SK-N-SH treated with all-trans-retinoic acid at 6 μM for 48 hours (cell line): ENCODE measurements at regions not wholly inside any gene's neighbourhood (a gene's known extent, or its start where the extent isn't known, plus 50 kb on each side); places are given as distances from the start of the nearest gene placed in this dataset.

Experiments
- ATAC-seq: fragments of 200-7000 bp; cut with Tn5 transposase; 3 replicates; pipeline ENCODE4 v1.9.1; 2020; ENCODE audit warnings: mild to moderate bottlenecking, moderate library complexity
- ARNTL ChIP-seq: fragments of 450-650 bp; formaldehyde crosslinking; IDR thresholded peaks from 2 replicates; pipeline ENCODE4 v1.5.0; 2020; ENCODE audit warnings: low read depth, mild to moderate bottlenecking, moderate library complexity, borderline replicate concordance
- BACH2 ChIP-seq: fragments of 250-450 bp; sonication (Bioruptor Pico); IDR thresholded peaks from 2 replicates; pipeline ENCODE4 v1.9.0; 2021; ENCODE audit warnings: mild to moderate bottlenecking, borderline replicate concordance
- CSDC2 ChIP-seq: fragments of 250-450 bp; sonication (Bioruptor Pico); IDR thresholded peaks from 2 replicates; pipeline ENCODE4 v1.5.0; 2020; ENCODE audit warnings: mild to moderate bottlenecking, moderate library complexity
- ESRRG ChIP-seq: fragments of 250-450 bp; sonication (Bioruptor Pico); IDR thresholded peaks from 2 replicates; pipeline ENCODE4 v1.6.1; 2021; ENCODE audit warnings: mild to moderate bottlenecking
- GLIS3 ChIP-seq: fragments of 250-450 bp; sonication (Bioruptor Pico); IDR thresholded peaks from 2 replicates; pipeline ENCODE4 v1.5.0; 2020; ENCODE audit warnings: mild to moderate bottlenecking, moderate library complexity
- ISL1 ChIP-seq: fragments of 250-450 bp; sonication (Bioruptor Pico); IDR thresholded peaks from 2 replicates; pipeline ENCODE4 v2.1.2; 2022; ENCODE audit warnings: mild to moderate bottlenecking, moderate library complexity
- OSR1 ChIP-seq: fragments of 250-450 bp; sonication (Bioruptor Pico); IDR thresholded peaks from 2 replicates; pipeline ENCODE4 v1.8.0; 2022; ENCODE audit warnings: moderate library complexity, mild to moderate bottlenecking, inconsistent platforms
- PPARA ChIP-seq: fragments of 250-450 bp; sonication (Bioruptor Pico); IDR thresholded peaks from 2 replicates; pipeline ENCODE4 v1.5.0; 2020; ENCODE audit warnings: mild to moderate bottlenecking, borderline replicate concordance
- SNAI2 ChIP-seq: fragments of 250-450 bp; sonication (Bioruptor Pico); IDR thresholded peaks from 2 replicates; pipeline ENCODE4 v1.5.0; 2020; ENCODE audit warnings: mild to moderate bottlenecking, moderate library complexity
- TOX ChIP-seq: fragments of 250-450 bp; sonication (Bioruptor Pico); IDR thresholded peaks from 2 replicates; pipeline ENCODE4 v1.8.0; 2021; ENCODE audit warnings: mild to moderate bottlenecking, moderate library complexity, borderline replicate concordance
- ZFP3 ChIP-seq: fragments of 250-450 bp; sonication (Bioruptor Pico); IDR thresholded peaks from 2 replicates; pipeline ENCODE4 v1.5.0; 2020; ENCODE audit warnings: mild to moderate bottlenecking, moderate library complexity
- ZFP30 ChIP-seq: fragments of 450-650 bp; formaldehyde crosslinking; IDR thresholded peaks from 2 replicates; pipeline ENCODE4 v1.5.0; 2022; ENCODE audit warnings: mild to moderate bottlenecking, moderate library complexity
- ZNF70 ChIP-seq: fragments of 450-650 bp; formaldehyde crosslinking; IDR thresholded peaks from 2 replicates; pipeline ENCODE4 v1.5.0; 2020; ENCODE audit warnings: mild to moderate bottlenecking, moderate library complexity
- TF ChIP-seq, protein P1 (sequence below): fragments of 250-450 bp; sonication (Bioruptor Pico); IDR thresholded peaks from 2 replicates; pipeline ENCODE4 v1.8.0; 2020; ENCODE audit warnings: mild to moderate bottlenecking, moderate library complexity, borderline replicate concordance
- TF ChIP-seq, protein P2 (sequence below): fragments of 250-450 bp; sonication (Bioruptor Pico); IDR thresholded peaks from 2 replicates; pipeline ENCODE4 v1.5.0; 2020; ENCODE audit warnings: mild to moderate bottlenecking, moderate library complexity
- TF ChIP-seq, protein P3 (sequence below): fragments of 250-450 bp; sonication (Bioruptor Pico); IDR thresholded peaks from 2 replicates; pipeline ENCODE4 v1.5.1; 2020; ENCODE audit warnings: low read depth, mild to moderate bottlenecking, moderate library complexity
- TF ChIP-seq, protein P4 (sequence below): fragments of 250-450 bp; sonication (Bioruptor Pico); IDR thresholded peaks from 2 replicates; pipeline ENCODE4 v1.8.0; 2021; ENCODE audit warnings: low read depth, mild to moderate bottlenecking, moderate library complexity, borderline replicate concordance
- TF ChIP-seq, protein P5 (sequence below): fragments of 250-450 bp; sonication (Bioruptor Pico); IDR thresholded peaks from 2 replicates; pipeline ENCODE4 v1.5.1; 2021; ENCODE audit warnings: mild to moderate bottlenecking, moderate library complexity

DNA sequence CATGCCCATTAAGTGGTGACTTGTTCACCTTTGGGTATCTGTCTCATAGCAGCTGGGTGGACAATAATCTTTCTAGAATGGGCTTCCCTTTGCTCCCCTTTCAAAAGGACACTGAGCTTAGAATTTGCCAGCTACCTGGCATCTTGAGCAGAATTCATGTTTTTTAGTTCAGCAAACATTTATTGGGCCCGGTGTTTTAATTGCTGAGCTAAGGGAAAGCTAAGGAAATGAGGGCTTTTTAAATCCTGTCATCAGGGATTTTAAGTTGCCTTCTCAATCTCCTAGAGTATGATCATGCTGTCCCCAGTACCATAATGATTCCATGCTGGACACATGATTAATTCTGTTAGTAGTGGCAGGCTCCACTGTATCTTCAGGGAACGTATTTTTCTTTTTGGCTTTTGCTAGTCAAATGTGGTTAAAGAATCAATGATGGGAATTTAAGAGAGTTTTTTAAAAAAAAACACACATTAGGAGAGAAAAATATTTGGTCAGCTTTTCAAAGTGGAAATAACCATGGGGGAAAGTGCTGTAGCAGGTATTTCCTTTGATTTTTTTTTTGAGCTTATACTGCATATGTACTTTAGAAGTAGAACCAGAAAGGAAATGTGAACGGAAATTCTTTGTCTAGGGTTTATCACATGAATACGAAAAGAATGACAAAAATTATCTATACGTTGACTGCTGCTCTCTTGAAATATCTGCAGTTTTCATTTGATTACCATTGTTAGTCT lies 208.9 kb downstream of the CLCN4 start (continued):
- TF ChIP-seq, protein P1, sequence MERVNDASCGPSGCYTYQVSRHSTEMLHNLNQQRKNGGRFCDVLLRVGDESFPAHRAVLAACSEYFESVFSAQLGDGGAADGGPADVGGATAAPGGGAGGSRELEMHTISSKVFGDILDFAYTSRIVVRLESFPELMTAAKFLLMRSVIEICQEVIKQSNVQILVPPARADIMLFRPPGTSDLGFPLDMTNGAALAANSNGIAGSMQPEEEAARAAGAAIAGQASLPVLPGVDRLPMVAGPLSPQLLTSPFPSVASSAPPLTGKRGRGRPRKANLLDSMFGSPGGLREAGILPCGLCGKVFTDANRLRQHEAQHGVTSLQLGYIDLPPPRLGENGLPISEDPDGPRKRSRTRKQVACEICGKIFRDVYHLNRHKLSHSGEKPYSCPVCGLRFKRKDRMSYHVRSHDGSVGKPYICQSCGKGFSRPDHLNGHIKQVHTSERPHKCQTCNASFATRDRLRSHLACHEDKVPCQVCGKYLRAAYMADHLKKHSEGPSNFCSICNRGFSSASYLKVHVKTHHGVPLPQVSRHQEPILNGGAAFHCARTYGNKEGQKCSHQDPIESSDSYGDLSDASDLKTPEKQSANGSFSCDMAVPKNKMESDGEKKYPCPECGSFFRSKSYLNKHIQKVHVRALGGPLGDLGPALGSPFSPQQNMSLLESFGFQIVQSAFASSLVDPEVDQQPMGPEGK (CRISPR knock-in tag) = no peak
- TF ChIP-seq ZNF70 (CRISPR knock-in tag) = no peak
- TF ChIP-seq ISL1 (CRISPR knock-in tag) = no peak
- no peak for TF ChIP-seq TOX (CRISPR knock-in tag)
- no peak for TF ChIP-seq PPARA
- TF ChIP-seq GLIS3 = no peak
- no peak for TF ChIP-seq ZFP30 (CRISPR knock-in tag)

DNA sequence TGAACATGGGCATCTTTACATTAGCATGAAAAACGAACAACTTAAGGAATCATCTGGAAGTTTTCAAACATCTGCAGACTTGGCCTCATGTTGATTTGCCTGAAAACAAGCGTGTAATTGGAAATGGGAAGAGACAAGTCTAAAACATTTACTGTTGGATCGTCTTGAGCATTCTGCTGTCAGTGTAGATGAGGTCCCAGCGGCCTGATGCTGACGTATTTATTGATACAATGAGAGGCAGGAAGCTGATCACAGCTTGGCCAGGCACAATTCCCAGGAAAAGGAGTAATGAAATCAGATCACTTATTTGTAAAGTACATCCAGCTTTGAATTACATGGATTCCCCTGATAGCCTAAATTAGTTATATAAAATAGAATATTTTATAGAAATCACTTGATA lies 210.6 kb downstream of the CLCN4 start:
- no peak for TF ChIP-seq TOX (CRISPR knock-in tag)
- TF ChIP-seq ESRRG (CRISPR knock-in tag) = no peak
- no peak for TF ChIP-seq PPARA
- no peak for TF ChIP-seq ZFP3
- ATAC-seq = no peak

DNA sequence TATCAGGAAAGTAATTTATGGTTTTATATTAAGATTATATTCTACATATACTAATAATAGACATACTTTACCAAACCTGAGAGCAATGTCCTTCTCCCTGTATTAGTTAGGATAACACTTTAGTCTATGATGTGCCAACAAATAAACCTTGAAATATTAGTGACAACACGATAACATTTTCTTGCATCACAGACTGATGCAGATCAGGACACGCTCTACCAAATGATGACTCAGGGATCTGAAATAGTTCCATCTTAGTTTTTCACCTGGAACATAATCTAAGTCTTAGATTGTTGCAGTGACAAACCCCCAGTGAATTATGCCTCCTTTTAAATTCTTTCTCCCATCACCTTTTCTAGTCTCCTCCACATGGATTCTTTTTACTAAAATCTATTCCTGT lies 214.2 kb downstream of the CLCN4 start:
- no peak for ATAC-seq
- TF ChIP-seq SNAI2 (CRISPR knock-in tag) (no peak), TOX (CRISPR knock-in tag) (no peak), OSR1 (CRISPR knock-in tag) (no peak), ZNF70 (CRISPR knock-in tag) (no peak), ESRRG (CRISPR knock-in tag) (no peak), ZFP30 (CRISPR knock-in tag) (no peak), CSDC2 (CRISPR knock-in tag) (no peak), ZFP3 (no peak), ARNTL (CRISPR knock-in tag) (no peak), BACH2 (CRISPR knock-in tag) (no peak)
- TF ChIP-seq, protein P2, sequence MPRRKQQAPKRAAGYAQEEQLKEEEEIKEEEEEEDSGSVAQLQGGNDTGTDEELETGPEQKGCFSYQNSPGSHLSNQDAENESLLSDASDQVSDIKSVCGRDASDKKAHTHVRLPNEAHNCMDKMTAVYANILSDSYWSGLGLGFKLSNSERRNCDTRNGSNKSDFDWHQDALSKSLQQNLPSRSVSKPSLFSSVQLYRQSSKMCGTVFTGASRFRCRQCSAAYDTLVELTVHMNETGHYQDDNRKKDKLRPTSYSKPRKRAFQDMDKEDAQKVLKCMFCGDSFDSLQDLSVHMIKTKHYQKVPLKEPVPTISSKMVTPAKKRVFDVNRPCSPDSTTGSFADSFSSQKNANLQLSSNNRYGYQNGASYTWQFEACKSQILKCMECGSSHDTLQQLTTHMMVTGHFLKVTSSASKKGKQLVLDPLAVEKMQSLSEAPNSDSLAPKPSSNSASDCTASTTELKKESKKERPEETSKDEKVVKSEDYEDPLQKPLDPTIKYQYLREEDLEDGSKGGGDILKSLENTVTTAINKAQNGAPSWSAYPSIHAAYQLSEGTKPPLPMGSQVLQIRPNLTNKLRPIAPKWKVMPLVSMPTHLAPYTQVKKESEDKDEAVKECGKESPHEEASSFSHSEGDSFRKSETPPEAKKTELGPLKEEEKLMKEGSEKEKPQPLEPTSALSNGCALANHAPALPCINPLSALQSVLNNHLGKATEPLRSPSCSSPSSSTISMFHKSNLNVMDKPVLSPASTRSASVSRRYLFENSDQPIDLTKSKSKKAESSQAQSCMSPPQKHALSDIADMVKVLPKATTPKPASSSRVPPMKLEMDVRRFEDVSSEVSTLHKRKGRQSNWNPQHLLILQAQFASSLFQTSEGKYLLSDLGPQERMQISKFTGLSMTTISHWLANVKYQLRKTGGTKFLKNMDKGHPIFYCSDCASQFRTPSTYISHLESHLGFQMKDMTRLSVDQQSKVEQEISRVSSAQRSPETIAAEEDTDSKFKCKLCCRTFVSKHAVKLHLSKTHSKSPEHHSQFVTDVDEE = no peak
- TF ChIP-seq, protein P1 (CRISPR knock-in tag) = no peak
- TF ChIP-seq, protein P3, sequence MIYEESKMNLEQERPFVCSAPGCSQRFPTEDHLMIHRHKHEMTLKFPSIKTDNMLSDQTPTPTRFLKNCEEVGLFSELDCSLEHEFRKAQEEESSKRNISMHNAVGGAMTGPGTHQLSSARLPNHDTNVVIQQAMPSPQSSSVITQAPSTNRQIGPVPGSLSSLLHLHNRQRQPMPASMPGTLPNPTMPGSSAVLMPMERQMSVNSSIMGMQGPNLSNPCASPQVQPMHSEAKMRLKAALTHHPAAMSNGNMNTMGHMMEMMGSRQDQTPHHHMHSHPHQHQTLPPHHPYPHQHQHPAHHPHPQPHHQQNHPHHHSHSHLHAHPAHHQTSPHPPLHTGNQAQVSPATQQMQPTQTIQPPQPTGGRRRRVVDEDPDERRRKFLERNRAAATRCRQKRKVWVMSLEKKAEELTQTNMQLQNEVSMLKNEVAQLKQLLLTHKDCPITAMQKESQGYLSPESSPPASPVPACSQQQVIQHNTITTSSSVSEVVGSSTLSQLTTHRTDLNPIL = no peak
- TF ChIP-seq, protein P4, sequence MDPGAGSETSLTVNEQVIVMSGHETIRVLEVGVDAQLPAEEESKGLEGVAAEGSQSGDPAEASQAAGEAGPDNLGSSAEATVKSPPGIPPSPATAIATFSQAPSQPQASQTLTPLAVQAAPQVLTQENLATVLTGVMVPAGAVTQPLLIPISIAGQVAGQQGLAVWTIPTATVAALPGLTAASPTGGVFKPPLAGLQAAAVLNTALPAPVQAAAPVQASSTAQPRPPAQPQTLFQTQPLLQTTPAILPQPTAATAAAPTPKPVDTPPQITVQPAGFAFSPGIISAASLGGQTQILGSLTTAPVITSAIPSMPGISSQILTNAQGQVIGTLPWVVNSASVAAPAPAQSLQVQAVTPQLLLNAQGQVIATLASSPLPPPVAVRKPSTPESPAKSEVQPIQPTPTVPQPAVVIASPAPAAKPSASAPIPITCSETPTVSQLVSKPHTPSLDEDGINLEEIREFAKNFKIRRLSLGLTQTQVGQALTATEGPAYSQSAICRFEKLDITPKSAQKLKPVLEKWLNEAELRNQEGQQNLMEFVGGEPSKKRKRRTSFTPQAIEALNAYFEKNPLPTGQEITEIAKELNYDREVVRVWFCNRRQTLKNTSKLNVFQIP = no peak
- TF ChIP-seq, protein P5, sequence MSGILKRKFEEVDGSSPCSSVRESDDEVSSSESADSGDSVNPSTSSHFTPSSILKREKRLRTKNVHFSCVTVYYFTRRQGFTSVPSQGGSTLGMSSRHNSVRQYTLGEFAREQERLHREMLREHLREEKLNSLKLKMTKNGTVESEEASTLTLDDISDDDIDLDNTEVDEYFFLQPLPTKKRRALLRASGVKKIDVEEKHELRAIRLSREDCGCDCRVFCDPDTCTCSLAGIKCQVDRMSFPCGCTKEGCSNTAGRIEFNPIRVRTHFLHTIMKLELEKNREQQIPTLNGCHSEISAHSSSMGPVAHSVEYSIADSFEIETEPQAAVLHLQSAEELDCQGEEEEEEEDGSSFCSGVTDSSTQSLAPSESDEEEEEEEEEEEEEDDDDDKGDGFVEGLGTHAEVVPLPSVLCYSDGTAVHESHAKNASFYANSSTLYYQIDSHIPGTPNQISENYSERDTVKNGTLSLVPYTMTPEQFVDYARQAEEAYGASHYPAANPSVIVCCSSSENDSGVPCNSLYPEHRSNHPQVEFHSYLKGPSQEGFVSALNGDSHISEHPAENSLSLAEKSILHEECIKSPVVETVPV (CRISPR knock-in tag) = no peak
